Epithelial cell of proximal tubule (primary cell): ENCODE measurements at regions not wholly inside any gene's neighbourhood (a gene's known extent, or its start where the extent isn't known, plus 50 kb on each side); places are given as distances from the start of the nearest gene placed in this dataset.

Experiments
- DNase-seq: peaks from one replicate; pipeline ENCODE4 v3.0.0-alpha.2; 2011; ENCODE audit warnings: low read depth
- H3K4me3 ChIP-seq: 2 replicates; pipeline ENCODE4 v1.5.1; 2011; ENCODE audit warnings: low read depth, mild to moderate bottlenecking, low read length
- CTCF ChIP-seq: conservative IDR thresholded peaks from 2 replicates; pipeline ENCODE4 v1.5.1; 2012; ENCODE audit warnings: low read depth, mild to moderate bottlenecking, low read length

DNA sequence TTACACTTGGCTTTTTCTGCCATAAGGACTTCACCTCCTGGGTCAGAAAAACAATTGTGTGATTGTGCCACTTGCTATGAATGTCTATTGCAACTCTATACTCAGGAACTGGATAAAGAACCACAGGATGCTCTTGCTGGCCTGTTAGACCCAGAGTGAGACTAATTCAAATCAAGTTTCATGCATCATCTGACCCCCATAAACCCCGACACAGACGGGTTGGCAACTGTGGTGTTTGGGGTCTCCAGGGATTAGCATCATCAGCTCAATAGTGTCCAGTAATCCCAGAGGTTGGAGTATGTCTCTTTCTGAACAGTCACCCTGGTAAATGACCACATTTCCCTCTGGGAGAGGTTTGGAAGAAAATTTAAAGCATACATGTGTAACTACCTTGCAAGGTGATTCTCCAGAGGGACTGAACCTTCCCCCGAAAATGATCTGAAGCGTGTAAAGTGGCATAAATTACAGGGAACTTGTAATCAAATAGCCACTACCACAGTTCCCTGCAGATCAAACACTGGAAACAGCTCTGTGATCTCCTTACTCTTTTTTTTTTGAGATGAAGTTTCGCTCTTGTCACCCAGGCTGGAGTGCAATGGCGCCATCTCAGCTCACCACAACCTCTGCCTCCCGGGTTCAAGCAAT, 1097.6 kb downstream of the TBC1D22A start:
- no peak for DNase-seq
- H3K4me3 ChIP-seq = no peak overlapping the region
- no peak for TF ChIP-seq CTCF

GRCh38 chr22:47858773-47859306, 1096.4 kb downstream of the TBC1D22A start:
- TF ChIP-seq CTCF = no peak
- DNase-seq = no peak

GRCh38 chr22:47854680-47855079, 1092.2 kb downstream of the TBC1D22A start:
- H3K4me3 ChIP-seq = no peak overlapping the region
- DNase-seq = no peak
- TF ChIP-seq CTCF = no peak

More at GRCh38 chr22:47858773-47859306, 1096.4 kb downstream of the TBC1D22A start:
- no peak overlapping the region for H3K4me3 ChIP-seq

- TF ChIP-seq CTCF = no peak
These were observed 1091.8 kb downstream of the TBC1D22A start for GRCh38 chr22:47854251-47854650.

DNA sequence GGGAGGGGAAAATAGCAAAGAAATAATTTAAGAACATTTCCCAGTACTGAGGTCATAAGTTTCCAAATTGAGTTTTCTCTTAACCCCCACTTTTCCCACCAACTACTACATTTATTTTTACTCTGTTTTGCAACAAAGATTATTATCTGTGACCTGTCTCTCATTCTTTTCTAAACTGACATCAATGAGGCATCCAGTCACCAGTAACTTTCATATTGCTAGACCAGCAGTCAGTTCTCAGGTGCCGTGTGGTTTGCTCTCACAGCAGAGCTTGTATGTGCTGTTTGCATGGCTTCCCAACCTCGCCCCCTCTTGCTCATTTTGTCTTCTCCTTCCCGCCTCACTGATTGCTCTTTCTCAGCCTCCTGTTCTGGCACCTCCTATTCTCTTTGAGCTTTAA, 1091.3 kb downstream of the TBC1D22A start:
- DNase-seq = no peak
- no peak overlapping the region for H3K4me3 ChIP-seq
- no peak for TF ChIP-seq CTCF

More at GRCh38 chr22:47854251-47854650, 1091.8 kb downstream of the TBC1D22A start:
- H3K4me3 ChIP-seq = no peak overlapping the region
- DNase-seq = no peak

GRCh38 chr22:47851586-47851985, 1089.1 kb downstream of the TBC1D22A start:
- H3K4me3 ChIP-seq = no peak overlapping the region
- TF ChIP-seq CTCF = no peak
- DNase-seq = no peak

- no peak overlapping the region for H3K4me3 ChIP-seq
- DNase-seq = no peak
- no peak for TF ChIP-seq CTCF
These were observed 1088.2 kb downstream of the TBC1D22A start for GRCh38 chr22:47850644-47851151.
